ENCODE measurements at regions not wholly inside any gene's neighbourhood (a gene's known extent, or its start where the extent isn't known, plus 50 kb on each side); places are given as distances from the start of the nearest gene placed in this dataset.

- TF ChIP-seq GATA3 (IDR thresholded peaks at IDR 0.05; ENCODE audit: borderline replicate concordance): peak; percentile 93
Observed at GRCh38 chr2:226185616-226186211, 613.9 kb downstream of the IRS1 start (continued).

- CTCF ChIA-PET: interaction anchor here (0.7 to 1.0 kb wide), 4 partner anchors 14 to 617 kb away, joined by 3 to 4 read pairs (median 3); no protein-coding TSS in a partner anchor
- peak overlapping the region; percentile 88 to 89 for H3K27ac ChIP-seq
- no peak for FAIRE-seq
- POLR2A ChIA-PET: interaction anchor here (0.8 to 1.2 kb wide), 5 partner anchors 70 to 612 kb away, joined by 3 to 5 read pairs (median 3); no protein-coding TSS in a partner anchor
- H3K9me3 ChIP-seq: peaks cover 33% of the 10 kb centered on the region
- ATAC-seq: peak; percentile 60 to 62; a peak in 5 of 6 replicates
- 0 out of 3 replicates have a peak overlapping the region, but pooled peaks have one; percentile 5 for H3K4me3 ChIP-seq
- peak overlapping the region; percentile 75 for H3K4me2 ChIP-seq
- WGBS (ENCODE audit: missing lambda C conversion rate): 48% methylated on average over 6 of the region's 6 CpGs
- DNase-seq (ENCODE audit: low read depth in 1 of 2, low spot score in 1 of 2): peak; percentile 5 to 58
- peaks cover 35% of the 10 kb centered on the region for H3K4me1 ChIP-seq
- TF ChIP-seq CTCF (IDR thresholded peaks at IDR 0.05) (no peak), MYC (IDR thresholded peaks at IDR 0.05; ENCODE audit: borderline replicate concordance, low read length) (no peak), E2F6 (IDR thresholded peaks at IDR 0.05; ENCODE audit: borderline replicate concordance, low read depth) (no peak), SMC3 (IDR thresholded peaks at IDR 0.05) (no peak), NR3C1 (IDR thresholded peaks at IDR 0.05) (no peak), ZFP36 (IDR thresholded peaks at IDR 0.05; ENCODE audit: borderline replicate concordance, partially characterized antibody) (no peak), HEYL (CRISPR knock-in tag; IDR thresholded peaks at IDR 0.05) (no peak), CHD4 (IDR thresholded peaks at IDR 0.05; ENCODE audit: borderline replicate concordance) (no peak), REST (IDR thresholded peaks at IDR 0.05) (no peak), JUN (IDR thresholded peaks at IDR 0.05) (no peak; a peak in 1 of 5 replicates), BHLHE40 (IDR thresholded peaks at IDR 0.05; ENCODE audit: low read depth, low read length) (no peak)
Observed at GRCh38 chr2:226184940-226185615, 614.5 kb downstream of the IRS1 start.

- Histone ChIP-seq H3K9me3 (peaks cover 37% of the 10 kb centered on the region), H3K4me3 (no peak overlapping the region), H3K27ac (peak overlapping the region; percentile 88 to 89), H3K4me1 (peaks cover 32% of the 10 kb centered on the region), H3K4me2 (peak overlapping the region; percentile 75)
- DNase-seq (ENCODE audit: low read depth in 1 of 2, low spot score in 1 of 2) (no peak), FAIRE-seq (no peak), ATAC-seq (no peak)
- 63% methylated on average over 2 of the region's 2 CpGs for WGBS (ENCODE audit: missing lambda C conversion rate)
- CTCF ChIA-PET: interaction anchor here (0.7 to 1.0 kb wide), 3 partner anchors 13 to 618 kb away, joined by 3 to 4 read pairs (median 3); no protein-coding TSS in a partner anchor
- POLR2A ChIA-PET: interaction anchor here (0.8 to 1.2 kb wide), 4 partner anchors 69 to 611 kb away, joined by 3 to 5 read pairs (median 4); no protein-coding TSS in a partner anchor
- TF ChIP-seq RAD21 (conservative IDR thresholded peaks at IDR 0.05 in 1 of 2, IDR thresholded peaks at IDR 0.05 in 1 of 2): no peak
- no peak for TF ChIP-seq ATOH8 (CRISPR knock-in tag; IDR thresholded peaks at IDR 0.05; ENCODE audit: low read depth)
- TF ChIP-seq ESRRA (IDR thresholded peaks at IDR 0.05; ENCODE audit: borderline replicate concordance, low read length): no peak
- no peak for TF ChIP-seq FOSL2 (IDR thresholded peaks at IDR 0.05)
- TF ChIP-seq FOSL2 (CRISPR knock-in tag; IDR thresholded peaks at IDR 0.05): no peak
- TF ChIP-seq FOXS1 (CRISPR knock-in tag; IDR thresholded peaks at IDR 0.05): no peak
- no peak for TF ChIP-seq EHMT2 (IDR thresholded peaks at IDR 0.05; ENCODE audit: low read depth)
- no peak for TF ChIP-seq MAZ (IDR thresholded peaks at IDR 0.05; ENCODE audit: borderline replicate concordance, low read depth, low read length)
- TF ChIP-seq HDAC2 (IDR thresholded peaks at IDR 0.05): no peak
- TF ChIP-seq E2F6 (IDR thresholded peaks at IDR 0.05; ENCODE audit: borderline replicate concordance, low read depth): no peak
- no peak for TF ChIP-seq FOSB (CRISPR knock-in tag; IDR thresholded peaks at IDR 0.05)
- no peak for TF ChIP-seq HOXB5 (CRISPR knock-in tag; IDR thresholded peaks at IDR 0.05)
- no peak for TF ChIP-seq RNF2 (IDR thresholded peaks at IDR 0.05; ENCODE audit: borderline replicate concordance, low read depth)
- TF ChIP-seq BCL3 (IDR thresholded peaks at IDR 0.05): no peak
Observed at GRCh38 chr2:226184540-226184939, 615.1 kb downstream of the IRS1 start.

All from A549 (cell line).